MM.1S (cell line): ENCODE measurements at regions not wholly inside any gene's neighbourhood (a gene's known extent, or its start where the extent isn't known, plus 50 kb on each side); places are given as distances from the start of the nearest gene placed in this dataset.

Experiments
- CTCF ChIP-seq: fragments of 300-600 bp; sonication (generic); IDR thresholded peaks from 2 replicates; pipeline ENCODE4 v1.5.1; 2016; ENCODE audit warnings: antibody characterized with exemption, low read length, mixed read lengths
- EZH2 ChIP-seq: fragments of 300-600 bp; sonication (generic); optimal IDR thresholded peaks from 2 replicates; pipeline ENCODE3; 2017; ENCODE audit warnings: low read depth, mild to moderate bottlenecking, antibody characterized with exemption, low read length, mixed read lengths
- EZH2phosphoT487 ChIP-seq: fragments of 300-600 bp; sonication (generic); IDR thresholded peaks from 2 replicates; pipeline ENCODE4 v1.6.1; 2018; ENCODE audit warnings: antibody characterized with exemption, low read length

- TF ChIP-seq CTCF (no peak), EZH2phosphoT487 (no peak), EZH2 (no peak)
These were observed 250.6 kb upstream of the PLET1 start for GRCh38 chr11:112511271-112511670.
